SK-N-SH (cell line): ENCODE measurements at regions not wholly inside any gene's neighbourhood (a gene's known extent, or its start where the extent isn't known, plus 50 kb on each side); places are given as distances from the start of the nearest gene placed in this dataset.

Experiments
- CTCF ChIA-PET: fragments of 300-600, 350-600 bp; formaldehyde crosslinking; extraction: SDS; loops from one replicate; lab custom pipeline; 2021; lab: Yijun Ruan, JAX
- POLR2A ChIA-PET: fragments of 350-600 bp; sonication (Branson Sonifier 250); formaldehyde crosslinking; extraction: SDS; loops from one replicate; lab custom pipeline; 2020; ENCODE audit warnings: antibody characterized with exemption, inconsistent platforms; lab: Yijun Ruan, JAX
- DNase-seq: peaks from one replicate; pipeline ENCODE4 v3.0.0; 2012
- H2AFZ ChIP-seq: fragments of 200-600 bp; sonication (generic); 2 replicates; pipeline ENCODE4 v1.8.1; 2016; ENCODE audit warnings: antibody characterized with exemption, mild to moderate bottlenecking, low read depth
- H3F3A ChIP-seq: fragments of 200-600 bp; sonication (generic); replicated peaks from 2 replicates; pipeline ENCODE3; 2016; ENCODE audit warnings: antibody characterized with exemption, mild to moderate bottlenecking; ENCODE audit not compliant: insufficient read depth
- H3K27ac ChIP-seq, 2 experiments: fragments of 200-500 bp in 1 of 2; fragments of 200-600 bp in 1 of 2; sonication (Bioruptor generic) in 1 of 2; sonication (generic), shearing (Covaris generic) in 1 of 2; 2 replicates each; pipeline versions ENCODE4 v1.5.1 to v1.6.1; 2014 to 2016; ENCODE audit warnings: low read depth in 2 of 2, inconsistent platforms in 1 of 2, low read length in 1 of 2, mild to moderate bottlenecking in 1 of 2, mixed read lengths in 1 of 2
- H3K27me3 ChIP-seq: fragments of 200-600 bp; sonication (generic), shearing (Covaris generic); 2 replicates; pipeline ENCODE4 v1.6.1; 2016; ENCODE audit warnings: mixed run types; ENCODE audit not compliant: insufficient read depth
- H3K36me3 ChIP-seq, 2 experiments: fragments of 200-500 bp in 1 of 2; fragments of 200-600 bp in 1 of 2; sonication (Bioruptor generic) in 1 of 2; sonication (generic) in 1 of 2; replicated peaks in 1 of 2; 2 replicates each; pipeline versions ENCODE3 to v1.5.1; 2014 to 2016; ENCODE audit warnings: low read length in 1 of 2, mild to moderate bottlenecking in 1 of 2; ENCODE audit not compliant: insufficient read depth in 2 of 2, control insufficient read depth in 1 of 2
- H3K4me1 ChIP-seq, 2 experiments: fragments of 200-500 bp in 1 of 2; fragments of 200-600 bp in 1 of 2; sonication (Bioruptor generic) in 1 of 2; sonication (generic), shearing (Covaris generic) in 1 of 2; 2 replicates each; pipeline versions ENCODE4 v1.5.1 to v1.6.1; 2014 to 2016; ENCODE audit warnings: low read depth in 1 of 2, low read length in 1 of 2, mixed run types in 1 of 2; ENCODE audit not compliant: insufficient read depth in 2 of 2, control insufficient read depth in 1 of 2
- H3K4me2 ChIP-seq: fragments of 200-600 bp; sonication (generic), shearing (Covaris generic); 2 replicates; pipeline ENCODE4 v1.6.1; 2017; ENCODE audit warnings: mixed run types
- H3K4me3 ChIP-seq, 2 experiments: fragments of 200-500 bp in 1 of 2; fragments of 200-600 bp in 1 of 2; sonication (Bioruptor generic) in 1 of 2; sonication (generic), shearing (Covaris generic) in 1 of 2; 2 replicates each; pipeline versions ENCODE4 v1.5.1 to v1.8.1; 2014 to 2016; ENCODE audit warnings: low read depth in 2 of 2, inconsistent platforms in 1 of 2, low read length in 1 of 2, mild to moderate bottlenecking in 1 of 2, mixed read lengths in 1 of 2, moderate library complexity in 1 of 2
- H3K79me2 ChIP-seq: fragments of 200-600 bp; sonication (generic); 2 replicates; pipeline ENCODE4 v1.8.1; 2017; ENCODE audit warnings: mild to moderate bottlenecking; ENCODE audit not compliant: insufficient read depth
- H3K9ac ChIP-seq: fragments of 200-600 bp; sonication (generic); 2 replicates; pipeline ENCODE4 v1.6.1; 2017; ENCODE audit warnings: mixed run types
- H3K9me2 ChIP-seq: fragments of 200-600 bp; sonication (generic); 2 replicates; pipeline ENCODE4 v1.6.1; 2017; ENCODE audit warnings: mixed run types
- H3K9me3 ChIP-seq: fragments of 200-600 bp; sonication (generic); 2 replicates; pipeline ENCODE4 v1.6.1; 2017; ENCODE audit warnings: mixed run types, mild to moderate bottlenecking, moderate library complexity
- H4K20me1 ChIP-seq: fragments of 200-600 bp; sonication (generic); 2 replicates; pipeline ENCODE4 v1.6.1; 2017; ENCODE audit warnings: mild to moderate bottlenecking, mixed run types; ENCODE audit not compliant: insufficient read depth
- CHD2 ChIP-seq: fragments of 150-350 bp; IDR thresholded peaks from 2 replicates; pipeline ENCODE4 v1.6.1; 2018; ENCODE audit warnings: low read length; ENCODE audit not compliant: partially characterized antibody
- EZH2phosphoT487 ChIP-seq: fragments of 200-600 bp; sonication (generic); IDR thresholded peaks from 2 replicates; pipeline ENCODE4 v1.6.1; 2017; ENCODE audit warnings: low read depth, mixed run types, mild to moderate bottlenecking, antibody characterized with exemption, moderate library complexity, borderline replicate concordance
- FOXJ3 ChIP-seq: sonication (generic); formaldehyde crosslinking; IDR thresholded peaks from 2 replicates; pipeline ENCODE4 v1.5.1; 2020; ENCODE audit warnings: mild to moderate bottlenecking, missing genetic modification reagents
- GABPA ChIP-seq: IDR thresholded peaks from 2 replicates; pipeline ENCODE4 v1.4.0; 2012; ENCODE audit warnings: low read depth, mild to moderate bottlenecking
- GATA2 ChIP-seq: sonication (generic); formaldehyde crosslinking; IDR thresholded peaks from 2 replicates; pipeline ENCODE4 v1.5.0; 2020; ENCODE audit warnings: mild to moderate bottlenecking, missing genetic modification reagents
- MEF2A ChIP-seq: IDR thresholded peaks from 2 replicates; pipeline ENCODE4 v1.4.0; 2012; ENCODE audit warnings: low read depth, borderline replicate concordance
- MXI1 ChIP-seq: IDR thresholded peaks from 2 replicates; pipeline ENCODE4 v1.6.1; 2012; ENCODE audit warnings: mild to moderate bottlenecking, low read depth, low read length, improper control_type of control experiment
- NRF1 ChIP-seq: IDR thresholded peaks from 2 replicates; pipeline ENCODE4 v1.6.1; 2012; ENCODE audit warnings: low read depth, mild to moderate bottlenecking, low read length
- PBX3 ChIP-seq: IDR thresholded peaks from 2 replicates; pipeline ENCODE4; 2012
- RAD21 ChIP-seq: IDR thresholded peaks from 2 replicates; pipeline ENCODE4 v1.6.1; 2012; ENCODE audit warnings: mild to moderate bottlenecking, low read length
- RCOR1 ChIP-seq: fragments of 150-350 bp; IDR thresholded peaks from 2 replicates; pipeline ENCODE4 v1.6.1; 2017; ENCODE audit warnings: antibody characterized with exemption, low read length
- REST ChIP-seq: IDR thresholded peaks from 2 replicates; pipeline ENCODE4 v1.6.1; 2012; ENCODE audit warnings: mild to moderate bottlenecking, low read depth, low read length, moderate library complexity
- RFX5 ChIP-seq: IDR thresholded peaks from 2 replicates; pipeline ENCODE4 v1.6.1; 2012; ENCODE audit warnings: mild to moderate bottlenecking, improper control_type of control experiment, low read length
- RXRA ChIP-seq: IDR thresholded peaks from 2 replicates; pipeline ENCODE4 v1.4.0; 2012; ENCODE audit warnings: low read depth, mild to moderate bottlenecking, borderline replicate concordance
- TCF12 ChIP-seq: IDR thresholded peaks from 2 replicates; pipeline ENCODE4 v1.4.0; 2012
- TEAD4 ChIP-seq: IDR thresholded peaks from 2 replicates; pipeline ENCODE4 v1.4.0; 2012; ENCODE audit warnings: mild to moderate bottlenecking, borderline replicate concordance; ENCODE audit not compliant: insufficient read depth
- USF2 ChIP-seq: fragments of 150-350 bp; IDR thresholded peaks from 2 replicates; pipeline ENCODE4 v1.6.1; 2017; ENCODE audit warnings: antibody characterized with exemption, low read length, low read depth, borderline replicate concordance
- YY1 ChIP-seq: IDR thresholded peaks from 2 replicates; pipeline ENCODE4 v1.4.0; 2012; ENCODE audit warnings: low read depth, mild to moderate bottlenecking
- WGBS: methylation state at CpG from one replicate; pipeline ENCODE4 v1.1.6; 2017; ENCODE audit warnings: low lambda C conversion rate; 5-methylcytosine and 5-hydroxymethylcytosine counted together
- TF ChIP-seq, protein P1 (sequence below): IDR thresholded peaks from 2 replicates; pipeline ENCODE4 v1.4.0; 2012; ENCODE audit warnings: low read depth

DNA sequence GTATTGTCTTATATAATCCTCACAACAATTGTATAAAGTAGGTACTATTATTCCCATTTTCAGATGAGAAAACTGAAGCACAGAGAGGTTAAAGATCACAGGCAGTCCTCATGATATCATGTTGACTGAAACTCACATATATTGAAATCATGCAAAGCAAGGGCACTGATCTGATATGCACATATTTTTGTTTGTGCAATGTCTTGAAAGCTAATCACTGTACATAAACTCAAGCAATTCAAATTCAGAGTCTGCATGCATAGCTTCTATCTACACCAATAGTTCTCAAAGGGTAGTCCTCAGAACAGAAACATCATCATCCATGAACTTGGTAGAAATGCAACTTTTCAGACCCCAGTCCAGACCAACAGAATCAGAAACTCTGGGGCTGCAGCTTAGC lies 119.2 kb upstream of the STT3B start:
- Histone ChIP-seq H3K9me3 (no peaks in the 10 kb centered on the region), H3F3A (no peaks in the 10 kb centered on the region), H3K79me2 (no peaks in the 10 kb centered on the region)
- TF ChIP-seq RAD21 (no peak), EZH2phosphoT487 (no peak), RXRA (no peak), REST (no peak), MEF2A (no peak)
- TF ChIP-seq, protein P1, sequence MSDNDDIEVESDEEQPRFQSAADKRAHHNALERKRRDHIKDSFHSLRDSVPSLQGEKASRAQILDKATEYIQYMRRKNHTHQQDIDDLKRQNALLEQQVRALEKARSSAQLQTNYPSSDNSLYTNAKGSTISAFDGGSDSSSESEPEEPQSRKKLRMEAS = no peak
- TF ChIP-seq, all 33 proteins: peak for 0
- Histone ChIP-seq H3K4me2 (no peak overlapping the region), H3K4me3 (no peak overlapping the region), H3K27me3 (no peaks in the 10 kb centered on the region), H2AFZ (no peak overlapping the region), H4K20me1 (no peaks in the 10 kb centered on the region), H3K36me3 (no peaks in the 10 kb centered on the region), H3K27ac (no peak overlapping the region), H3K4me1 (peaks cover 0 to 4% of the 10 kb centered on the region in 2 experiments; a peak in 1 of 4 replicates), H3K9ac (no peak overlapping the region), H3K9me2 (no peaks in the 10 kb centered on the region)
- CTCF ChIA-PET = interaction anchor here (1.7 kb wide), 1 partner anchor 118 kb away, joined by 3 read pairs; no protein-coding TSS in a partner anchor
- no peak for DNase-seq
- POLR2A ChIA-PET = no interaction called here

DNA sequence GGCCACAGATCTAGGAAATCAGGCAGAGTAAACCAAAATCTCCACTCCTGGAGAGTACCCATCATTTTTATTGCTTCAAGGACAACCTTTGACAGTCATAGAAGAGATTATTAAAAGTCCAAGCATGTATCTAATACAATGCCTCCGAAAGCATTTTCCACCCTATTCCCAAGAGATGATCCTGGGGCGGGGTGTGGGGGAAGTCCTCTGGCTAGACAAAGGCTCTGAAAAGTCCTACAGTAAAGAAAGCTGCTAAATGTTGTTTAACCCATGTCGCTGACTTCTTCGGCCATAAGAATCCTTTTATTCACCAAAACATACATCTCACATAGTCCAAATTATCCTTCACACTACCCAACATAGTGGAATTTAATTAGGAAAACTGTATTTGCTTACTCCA lies 115.7 kb upstream of the STT3B start:
- POLR2A ChIA-PET = no interaction called here
- Histone ChIP-seq H3K9ac (no peak overlapping the region), H3K4me3 (no peak overlapping the region)
- TF ChIP-seq, protein P1 = no peak
- no peak for TF ChIP-seq FOXJ3 (CRISPR knock-in tag)
- no peak for TF ChIP-seq USF2
- no peak for TF ChIP-seq GABPA
- TF ChIP-seq CHD2 = no peak
- no peak for TF ChIP-seq GATA2 (CRISPR knock-in tag)
- no peak for TF ChIP-seq MXI1
- TF ChIP-seq NRF1 = no peak
- no peak for TF ChIP-seq TCF12
- no peak for TF ChIP-seq YY1
- no peak for TF ChIP-seq RCOR1
- TF ChIP-seq TEAD4 = no peak
- TF ChIP-seq REST = no peak
- TF ChIP-seq RAD21 = no peak
- TF ChIP-seq RFX5 = no peak
- TF ChIP-seq PBX3 = no peak

More for the DNA sequence above, 115.7 kb upstream of the STT3B start:
- no peak overlapping the region for H2AFZ ChIP-seq
- H3K27me3 ChIP-seq = no peaks in the 10 kb centered on the region
- no peak overlapping the region for H3K4me2 ChIP-seq
- 44% methylated on average over 4 of the region's 4 CpGs for WGBS
- no peaks in the 10 kb centered on the region for H4K20me1 ChIP-seq
- DNase-seq = no peak
- no peaks in the 10 kb centered on the region for H3K9me3 ChIP-seq
- no peaks in the 10 kb centered on the region for H3K36me3 ChIP-seq
- CTCF ChIA-PET = no interaction called here
- no peak overlapping the region for H3K27ac ChIP-seq
- H3F3A ChIP-seq = no peaks in the 10 kb centered on the region
- peaks cover 0 to 4% of the 10 kb centered on the region in 2 experiments; a peak in 1 of 4 replicates for H3K4me1 ChIP-seq
- H3K79me2 ChIP-seq = no peaks in the 10 kb centered on the region
- no peaks in the 10 kb centered on the region for H3K9me2 ChIP-seq
